ENCODE measurements at regions not wholly inside any gene's neighbourhood (a gene's known extent, or its start where the extent isn't known, plus 50 kb on each side); places are given as distances from the start of the nearest gene placed in this dataset.

DNA sequence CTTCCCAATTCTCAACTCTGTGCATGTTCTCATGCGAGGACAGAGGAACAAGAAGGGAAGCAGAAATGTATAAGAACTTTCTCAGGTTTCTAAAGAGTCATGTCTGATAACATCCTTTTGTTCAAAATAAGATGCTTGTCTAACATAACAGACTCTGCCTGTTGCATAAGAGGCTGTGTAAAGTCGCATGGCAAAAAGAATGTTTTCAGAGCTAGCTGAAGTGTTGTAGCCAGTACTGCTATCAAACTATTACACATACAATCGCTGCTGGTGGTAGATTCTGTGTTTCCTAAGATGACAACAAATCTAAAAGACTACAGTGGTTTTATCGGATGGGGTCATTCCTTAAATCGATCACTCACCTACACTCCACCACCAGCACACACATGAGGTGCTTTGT, 487.5 kb downstream of the IRS1 start:
- TF ChIP-seq, protein P1, sequence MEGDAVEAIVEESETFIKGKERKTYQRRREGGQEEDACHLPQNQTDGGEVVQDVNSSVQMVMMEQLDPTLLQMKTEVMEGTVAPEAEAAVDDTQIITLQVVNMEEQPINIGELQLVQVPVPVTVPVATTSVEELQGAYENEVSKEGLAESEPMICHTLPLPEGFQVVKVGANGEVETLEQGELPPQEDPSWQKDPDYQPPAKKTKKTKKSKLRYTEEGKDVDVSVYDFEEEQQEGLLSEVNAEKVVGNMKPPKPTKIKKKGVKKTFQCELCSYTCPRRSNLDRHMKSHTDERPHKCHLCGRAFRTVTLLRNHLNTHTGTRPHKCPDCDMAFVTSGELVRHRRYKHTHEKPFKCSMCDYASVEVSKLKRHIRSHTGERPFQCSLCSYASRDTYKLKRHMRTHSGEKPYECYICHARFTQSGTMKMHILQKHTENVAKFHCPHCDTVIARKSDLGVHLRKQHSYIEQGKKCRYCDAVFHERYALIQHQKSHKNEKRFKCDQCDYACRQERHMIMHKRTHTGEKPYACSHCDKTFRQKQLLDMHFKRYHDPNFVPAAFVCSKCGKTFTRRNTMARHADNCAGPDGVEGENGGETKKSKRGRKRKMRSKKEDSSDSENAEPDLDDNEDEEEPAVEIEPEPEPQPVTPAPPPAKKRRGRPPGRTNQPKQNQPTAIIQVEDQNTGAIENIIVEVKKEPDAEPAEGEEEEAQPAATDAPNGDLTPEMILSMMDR (IDR thresholded peaks at IDR 0.05; ENCODE audit: low read length), result no peak
- no peak for TF ChIP-seq EZH2 (IDR thresholded peaks at IDR 0.05; ENCODE audit: borderline replicate concordance, low read length)

Measured in OCI-LY1 (cell line).